ENCODE measurements at regions not wholly inside any gene's neighbourhood (a gene's known extent, or its start where the extent isn't known, plus 50 kb on each side); places are given as distances from the start of the nearest gene placed in this dataset.
"Not testable (repeated sequence)": the region's sequence is repeated elsewhere in the genome, so short reads cannot be mapped to it uniquely, and the experiment has no call there.

DNA sequence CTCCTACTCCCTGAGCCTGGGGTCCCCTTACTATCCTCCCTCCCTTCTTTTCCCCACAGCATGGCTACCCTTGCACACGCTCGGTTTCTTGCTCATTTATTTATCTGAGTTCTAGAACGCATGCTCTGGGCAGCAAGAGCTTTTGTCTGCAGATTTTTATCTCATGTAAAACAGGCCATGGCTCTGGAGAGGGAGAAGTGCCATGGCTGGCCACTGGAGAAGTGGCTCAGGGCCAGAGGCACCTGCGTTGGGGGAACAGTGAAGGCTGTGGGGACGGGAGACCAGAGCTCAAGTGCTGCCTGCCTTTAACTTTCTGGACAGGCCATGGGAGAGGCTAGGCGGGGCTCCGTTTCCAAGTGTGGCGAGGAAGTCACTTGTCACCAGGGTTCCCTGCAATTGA is 177.7 kb upstream of the SULF2 start:
- DNase-seq (ENCODE audit: low spot score) (no peak), ATAC-seq (no peak)

- no peak for ATAC-seq
- DNase-seq (ENCODE audit: low spot score): no peak
Observed at GRCh38 chr20:47962286-47962963, 177.1 kb upstream of the SULF2 start.

- ATAC-seq (no peak), DNase-seq (ENCODE audit: low spot score) (no peak)
Observed at GRCh38 chr20:47960769-47961541, 175.7 kb upstream of the SULF2 start.

GRCh38 chr20:47960277-47960676 is 175.0 kb upstream of the SULF2 start:
- no peak for ATAC-seq
- no peak for DNase-seq (ENCODE audit: low spot score)

DNA sequence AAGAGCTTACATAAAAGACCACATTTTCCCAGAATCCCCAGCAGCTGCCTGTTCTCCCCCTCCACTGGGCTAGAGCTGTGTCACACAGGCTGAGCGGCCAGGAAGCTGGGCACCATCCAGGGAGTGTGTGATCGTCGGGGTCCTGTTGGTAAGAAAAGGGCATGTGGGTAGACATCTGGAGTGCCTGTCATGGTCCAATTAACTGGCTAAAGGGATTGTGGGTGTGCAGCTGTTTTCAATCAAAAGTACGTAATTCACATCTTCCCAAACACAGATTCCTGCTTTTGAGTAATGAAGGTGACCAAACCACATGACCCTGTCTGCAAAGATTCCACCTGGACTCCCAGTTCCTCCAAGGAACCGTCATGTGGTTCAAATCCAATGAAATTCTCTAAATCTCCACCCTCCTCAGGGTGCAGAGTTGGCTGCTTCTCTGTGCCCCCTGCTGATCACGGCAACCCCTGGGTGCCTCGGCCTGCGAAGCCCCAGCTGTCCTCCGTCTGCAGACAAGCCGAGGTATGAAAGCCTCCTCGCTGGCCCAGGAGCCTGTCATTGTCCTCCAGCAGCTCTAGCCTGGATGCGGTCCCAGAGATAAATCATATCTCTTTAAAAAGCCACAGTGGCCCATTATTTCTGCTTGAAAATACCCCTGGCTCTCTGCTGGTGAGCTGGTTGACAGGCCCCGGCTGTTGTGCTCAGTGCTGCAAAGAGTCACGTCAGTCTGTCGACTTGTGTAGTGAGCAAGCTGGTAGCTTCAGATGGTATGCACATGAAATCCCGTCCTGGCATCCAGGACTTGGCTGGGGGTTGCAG is 172.9 kb upstream of the SULF2 start:
- not testable (repeated sequence) for DNase-seq (ENCODE audit: low spot score); ATAC-seq

- ATAC-seq (no peak), DNase-seq (ENCODE audit: low spot score) (no peak)
Observed at GRCh38 chr20:47957135-47957534, 171.9 kb upstream of the SULF2 start.

DNA sequence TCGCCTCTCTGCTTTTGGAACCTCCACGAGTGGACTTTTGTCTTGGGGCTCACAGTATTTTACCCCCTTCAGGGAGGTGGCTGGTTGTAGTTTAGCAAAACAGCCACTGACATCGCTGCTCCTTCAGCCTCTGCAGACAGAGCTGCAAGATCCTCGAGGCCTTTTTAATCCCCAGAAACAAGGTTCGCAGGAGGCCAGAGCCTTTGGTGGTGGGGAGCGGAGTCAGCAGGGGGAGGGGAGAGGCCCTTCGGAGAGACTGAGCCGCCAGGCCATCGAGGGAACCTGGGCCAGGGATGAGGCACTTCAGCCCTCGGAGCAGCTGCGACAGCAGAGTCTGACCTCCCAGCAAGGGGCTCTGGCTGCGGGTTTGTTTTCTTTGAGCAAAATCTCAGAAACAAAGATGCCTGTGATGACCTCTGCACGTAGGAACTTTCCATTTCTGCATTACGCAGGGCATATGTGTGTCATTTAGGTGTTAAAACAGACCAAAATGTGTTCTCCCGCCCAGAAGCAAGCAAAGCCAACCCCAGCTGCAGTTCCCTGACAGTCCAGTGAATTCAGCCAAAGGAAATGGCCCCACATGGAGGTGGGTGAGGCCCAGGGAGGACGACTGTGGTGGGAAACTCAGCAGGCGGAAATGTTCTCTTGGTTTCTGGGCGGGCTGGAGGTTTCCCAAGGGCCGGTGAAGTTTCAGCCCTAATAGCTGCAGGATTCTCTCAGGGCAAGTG is 171.2 kb upstream of the SULF2 start:
- no peak for DNase-seq (ENCODE audit: low spot score)
- ATAC-seq: no peak

DNA sequence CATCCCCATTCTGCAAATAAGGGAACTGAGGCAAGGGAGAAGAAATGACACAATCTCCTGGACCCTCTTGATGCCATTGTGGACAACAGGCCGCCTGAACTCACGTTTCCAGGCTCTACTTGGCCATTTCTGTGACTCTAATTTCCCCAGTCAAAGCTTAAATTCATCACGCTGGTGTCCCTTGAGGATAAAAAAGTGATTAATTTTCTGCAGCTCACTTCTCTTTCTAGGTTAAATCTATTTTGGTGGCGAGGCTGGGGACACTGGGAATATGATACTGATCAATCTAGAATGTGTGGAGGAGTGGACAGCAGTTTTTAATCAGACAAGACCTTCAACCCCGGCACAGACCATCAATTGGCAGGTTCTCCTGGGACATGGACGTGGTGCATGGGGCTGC is 168.2 kb upstream of the SULF2 start:
- no peak for DNase-seq (ENCODE audit: low spot score)
- no peak for ATAC-seq

GRCh38 chr20:47952023-47952564 is 166.8 kb upstream of the SULF2 start:
- no peak for DNase-seq (ENCODE audit: low spot score)
- no peak for ATAC-seq

DNA sequence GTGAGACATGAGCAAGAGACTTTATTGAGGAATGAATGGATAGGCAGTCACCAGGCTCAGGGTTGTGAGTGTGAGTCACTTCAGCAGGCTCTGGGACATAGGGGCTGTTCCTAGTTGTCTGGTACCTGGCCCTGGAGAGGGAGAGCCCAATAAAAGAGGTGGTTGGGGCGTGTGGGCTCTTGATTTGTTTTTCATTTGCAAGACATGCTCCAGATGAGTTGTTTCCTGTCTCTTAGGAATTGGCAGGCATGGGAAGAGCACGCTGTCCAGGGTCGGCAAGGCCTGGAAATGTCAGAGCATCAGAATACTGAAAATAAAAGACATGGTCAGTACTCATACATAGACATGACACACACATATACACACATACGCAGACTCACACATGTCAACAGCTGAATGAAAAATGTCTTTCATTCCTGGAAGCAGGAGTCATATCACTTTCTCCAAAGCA is 166.3 kb upstream of the SULF2 start:
- ATAC-seq (no peak), DNase-seq (ENCODE audit: low spot score) (no peak)

- ATAC-seq: no peak
- no peak for DNase-seq (ENCODE audit: low spot score)
Observed at GRCh38 chr20:47950913-47951283, 165.6 kb upstream of the SULF2 start.

DNA sequence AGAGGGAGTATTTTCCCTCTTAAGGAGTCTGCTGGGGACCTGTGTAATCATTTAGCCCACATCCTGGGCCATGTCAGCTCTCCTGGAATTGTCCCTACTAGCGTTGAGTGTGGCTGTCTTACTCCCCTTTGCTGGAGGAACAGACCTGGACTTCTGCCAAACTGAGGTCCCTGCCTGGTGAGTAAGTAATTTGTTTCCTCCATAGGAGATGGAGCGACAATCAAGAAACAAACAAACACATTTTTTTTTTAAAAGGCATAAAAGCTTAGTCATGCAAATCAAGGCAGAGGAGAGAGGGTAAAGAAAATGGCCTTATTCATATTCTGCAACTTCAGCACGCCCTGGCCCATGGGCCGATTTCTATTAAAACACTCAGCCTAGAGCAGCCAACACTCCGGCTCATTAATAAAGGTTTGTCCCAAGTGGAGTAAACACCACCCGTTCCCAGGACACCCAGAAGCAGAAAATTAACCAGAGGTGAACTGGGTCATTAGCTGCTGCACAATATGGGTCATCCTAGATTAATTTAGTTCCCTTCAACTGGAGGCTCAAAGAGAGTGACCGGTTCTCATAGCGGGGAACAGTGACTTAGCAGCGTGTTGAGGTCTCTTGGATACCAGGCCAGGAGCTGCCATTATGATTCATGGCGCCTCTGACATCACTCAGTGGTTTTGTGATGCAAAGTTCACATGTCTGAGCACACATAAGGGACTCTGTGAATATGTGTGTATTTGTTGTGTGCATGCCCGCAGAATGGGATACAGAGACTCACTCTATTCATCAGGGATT is 165.0 kb upstream of the SULF2 start:
- ATAC-seq (peak; percentile 29), DNase-seq (ENCODE audit: low spot score) (no peak)

DNA sequence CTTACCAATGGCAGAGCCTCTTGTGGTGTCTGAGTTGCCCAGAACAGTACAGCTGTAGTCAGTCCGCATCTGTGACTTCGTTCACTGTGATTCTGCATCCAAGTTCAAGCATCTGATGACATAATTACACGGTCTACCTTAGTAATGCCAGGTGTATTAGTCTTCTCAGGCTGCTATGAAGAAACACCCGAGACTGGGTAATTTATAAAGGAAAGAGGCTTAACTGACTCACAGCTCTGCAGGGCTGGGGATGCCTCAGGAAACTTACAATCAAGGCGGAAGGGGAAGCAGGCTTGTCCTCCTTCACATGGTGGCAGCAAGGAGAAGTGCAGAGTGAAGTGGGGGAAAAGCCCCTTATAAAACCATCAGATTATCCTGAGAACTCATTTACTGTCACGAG is 163.9 kb upstream of the SULF2 start:
- DNase-seq (ENCODE audit: low spot score): no peak
- no peak for ATAC-seq

DNA sequence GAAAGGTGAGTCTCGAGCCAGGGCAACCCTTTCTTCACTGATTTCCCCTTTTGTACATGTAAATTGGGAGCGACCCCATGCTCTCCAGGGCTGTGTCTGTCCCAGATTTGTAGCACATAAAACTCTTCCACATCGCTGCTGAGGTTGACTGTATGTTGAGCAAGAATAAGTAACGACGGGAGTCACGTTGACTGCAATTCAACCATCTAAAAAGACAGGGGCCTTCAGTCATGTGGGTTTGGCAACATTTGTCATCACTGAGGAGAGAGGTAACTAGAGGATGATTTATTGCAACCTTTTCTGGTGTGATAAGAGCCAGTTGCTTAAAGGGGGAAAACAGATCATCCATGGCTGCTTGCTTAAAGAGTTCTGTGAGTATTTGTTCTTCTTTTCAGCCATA is 159.4 kb upstream of the SULF2 start:
- no peak for ATAC-seq
- DNase-seq (ENCODE audit: low spot score): no peak

DNA sequence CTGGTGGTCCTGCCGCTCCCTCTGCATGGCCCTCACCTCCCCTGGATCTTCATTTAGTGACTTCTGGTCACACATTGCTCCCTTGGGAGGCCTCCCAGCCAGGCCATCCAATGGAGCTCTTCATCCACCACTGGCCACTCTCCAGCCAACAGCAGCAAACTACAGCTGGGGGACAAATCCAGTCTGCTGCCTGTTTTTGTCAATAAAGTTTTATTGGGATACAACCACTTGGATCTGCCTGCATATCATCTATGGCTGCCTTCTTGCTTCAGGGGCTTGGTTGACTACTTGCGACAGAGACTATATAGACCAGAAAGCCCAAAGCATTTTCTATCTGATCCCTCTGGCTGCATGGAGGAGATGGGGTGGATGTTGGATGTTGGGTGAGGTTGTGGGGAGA is 156.6 kb upstream of the SULF2 start:
- ATAC-seq: no peak
- DNase-seq (ENCODE audit: low spot score): no peak

DNA sequence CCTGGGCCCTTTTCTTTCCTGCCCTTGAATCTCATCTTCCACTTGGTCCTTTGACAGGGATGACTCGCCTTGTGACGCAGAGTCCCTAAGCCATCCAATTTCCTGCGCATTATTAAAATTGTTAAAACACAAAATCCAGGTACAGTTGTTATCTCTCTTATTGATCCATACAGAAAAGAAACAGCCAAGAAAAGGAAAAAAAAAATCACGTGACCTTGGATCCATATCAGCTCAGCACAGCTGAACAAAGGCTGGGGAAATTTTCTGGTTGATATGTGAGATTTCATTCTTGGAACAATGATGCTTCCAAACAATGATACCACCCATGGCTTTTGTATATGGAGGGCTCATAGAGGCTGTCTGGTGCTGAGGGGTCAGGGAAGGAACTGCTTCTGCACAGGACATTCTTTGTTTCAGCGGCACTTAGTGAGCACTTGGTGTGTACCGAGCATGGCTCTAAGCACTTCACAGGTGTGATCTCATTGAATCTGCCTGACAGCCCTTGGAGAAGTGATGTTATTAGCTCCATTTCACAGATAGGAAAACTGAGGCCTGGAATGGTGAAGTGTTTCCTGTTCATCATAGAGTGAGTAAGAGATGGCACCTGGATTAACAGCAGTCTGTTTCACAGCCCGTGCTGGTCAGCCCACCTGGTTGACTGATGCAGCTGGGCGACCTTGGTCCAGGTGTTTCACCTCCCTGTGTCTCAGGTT is 155.0 kb upstream of the SULF2 start:
- ATAC-seq: no peak
- no peak for DNase-seq (ENCODE audit: low spot score)

DNA sequence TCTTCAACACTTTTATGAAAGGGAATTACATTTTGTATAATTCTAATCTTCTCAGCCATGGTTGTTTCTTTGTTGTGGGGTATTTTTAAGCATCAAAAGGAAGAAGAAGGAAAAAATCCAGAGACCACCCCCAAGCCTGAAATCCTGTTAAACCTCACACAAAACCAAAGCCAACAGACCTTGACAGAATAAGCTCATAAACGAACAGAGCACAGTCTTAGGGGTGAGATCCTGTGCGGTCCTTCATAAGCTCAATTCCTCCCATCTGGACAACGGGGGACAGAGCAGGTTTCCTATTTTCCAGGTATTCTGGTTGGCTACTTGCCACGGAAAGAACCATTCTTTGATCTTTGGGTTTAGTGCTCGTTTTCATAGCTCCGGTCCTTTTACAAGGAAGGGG is 151.3 kb upstream of the SULF2 start:
- DNase-seq (ENCODE audit: low spot score) (no peak), ATAC-seq (no peak)

DNA sequence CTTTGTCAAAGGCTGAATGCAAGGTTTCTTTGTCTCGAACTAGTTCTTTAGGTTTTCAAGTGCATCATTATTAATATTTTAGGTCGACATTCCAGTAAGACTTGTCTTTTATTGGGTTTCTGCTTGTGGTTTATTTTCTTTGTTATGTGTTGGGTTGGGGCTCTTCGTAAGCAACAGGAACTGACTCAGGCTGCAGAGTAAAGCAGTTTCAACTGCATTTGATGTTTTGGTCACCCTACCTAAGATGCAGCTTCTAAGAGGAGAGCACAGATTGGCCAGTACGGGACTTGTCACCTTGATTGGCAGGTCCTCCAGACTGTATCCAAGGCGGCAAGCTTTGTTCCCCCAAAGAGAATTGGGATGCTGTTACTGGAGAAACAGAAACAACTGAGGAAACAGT is 149.5 kb upstream of the SULF2 start:
- no peak for DNase-seq (ENCODE audit: low spot score)
- ATAC-seq: no peak

GRCh38 chr20:47931443-47931842 is 146.2 kb upstream of the SULF2 start:
- no peak for DNase-seq (ENCODE audit: low spot score)
- ATAC-seq: no peak

All from left lobe of liver (tissue), 2 donors.